AG20443 (cell line): ENCODE measurements at regions not wholly inside any gene's neighbourhood (a gene's known extent, or its start where the extent isn't known, plus 50 kb on each side); places are given as distances from the start of the nearest gene placed in this dataset.

ENCODE experiments used
- DNase-seq: peaks from one replicate; pipeline ENCODE4 v3.0.0; 2012; ENCODE audit warnings: low spot score, mixed read lengths

- DNase-seq: no peak
These were observed 1010.3 kb downstream of the LRFN5 start for GRCh38 chr14:42617005-42617404.

- no peak for DNase-seq
These were observed 1000.2 kb downstream of the LRFN5 start for GRCh38 chr14:42606839-42607238.

- no peak for DNase-seq
These were observed 995.7 kb downstream of the LRFN5 start for GRCh38 chr14:42602336-42602845.

GRCh38 chr14:42572032-42572431, 965.4 kb downstream of the LRFN5 start:
- DNase-seq: no peak

GRCh38 chr14:42569227-42569626, 962.6 kb downstream of the LRFN5 start:
- no peak for DNase-seq

- DNase-seq: no peak
These were observed 958.9 kb downstream of the LRFN5 start for GRCh38 chr14:42565556-42565955.

GRCh38 chr14:42563313-42563712, 956.6 kb downstream of the LRFN5 start:
- DNase-seq: no peak

- no peak for DNase-seq
These were observed 949.9 kb downstream of the LRFN5 start for GRCh38 chr14:42556551-42556950.

- DNase-seq: no peak
These were observed 948.7 kb downstream of the LRFN5 start for GRCh38 chr14:42555365-42555764.

- DNase-seq: no peak
These were observed 947.4 kb downstream of the LRFN5 start for GRCh38 chr14:42554091-42554490.

GRCh38 chr14:42550310-42550709, 943.6 kb downstream of the LRFN5 start:
- DNase-seq: no peak

- no peak for DNase-seq
These were observed 941.7 kb downstream of the LRFN5 start for GRCh38 chr14:42548349-42548748.

GRCh38 chr14:42545636-42546035, 939.0 kb downstream of the LRFN5 start:
- DNase-seq: no peak

GRCh38 chr14:42541535-42542001, 934.9 kb downstream of the LRFN5 start:
- no peak for DNase-seq

- no peak for DNase-seq
These were observed 928.7 kb downstream of the LRFN5 start for GRCh38 chr14:42535397-42535796.

- no peak for DNase-seq
These were observed 926.8 kb downstream of the LRFN5 start for GRCh38 chr14:42533476-42533875.

GRCh38 chr14:42532194-42532593, 925.5 kb downstream of the LRFN5 start:
- DNase-seq: no peak

- no peak for DNase-seq
These were observed 920.5 kb downstream of the LRFN5 start for GRCh38 chr14:42527141-42527540.

GRCh38 chr14:42523666-42524065, 917.0 kb downstream of the LRFN5 start:
- no peak for DNase-seq

GRCh38 chr14:42517806-42518500, 911.3 kb downstream of the LRFN5 start:
- DNase-seq: no peak

GRCh38 chr14:42513837-42514236, 907.2 kb downstream of the LRFN5 start:
- DNase-seq: no peak

GRCh38 chr14:42510071-42510470, 903.4 kb downstream of the LRFN5 start:
- DNase-seq: no peak

GRCh38 chr14:42508209-42508946, 901.7 kb downstream of the LRFN5 start:
- no peak for DNase-seq
